ENCODE measurements at regions not wholly inside any gene's neighbourhood (a gene's known extent, or its start where the extent isn't known, plus 50 kb on each side); places are given as distances from the start of the nearest gene placed in this dataset.

- DNase-seq, result no peak
These were observed 180.6 kb downstream of the FOXA2 start for GRCh38 chr20:22403632-22404361.

- no peak for DNase-seq
These were observed 181.2 kb downstream of the FOXA2 start for GRCh38 chr20:22403022-22403631.

- no peak for DNase-seq
These were observed 181.8 kb downstream of the FOXA2 start for GRCh38 chr20:22402550-22402949.

- no peak for DNase-seq
These were observed 183.9 kb downstream of the FOXA2 start for GRCh38 chr20:22400440-22400839.

- no peak for DNase-seq
These were observed 189.8 kb downstream of the FOXA2 start for GRCh38 chr20:22394583-22394982.

GRCh38 chr20:22390543-22390903 lies 193.8 kb downstream of the FOXA2 start:
- no peak for DNase-seq

- DNase-seq, result no peak
These were observed 194.4 kb downstream of the FOXA2 start for GRCh38 chr20:22389836-22390542.

GRCh38 chr20:22387452-22387851 lies 196.9 kb downstream of the FOXA2 start:
- DNase-seq, result no peak

GRCh38 chr20:22386306-22386623 lies 198.1 kb downstream of the FOXA2 start:
- no peak for DNase-seq

- no peak for DNase-seq
These were observed 198.6 kb downstream of the FOXA2 start for GRCh38 chr20:22385602-22386305.

- DNase-seq, result no peak
These were observed 199.4 kb downstream of the FOXA2 start for GRCh38 chr20:22384978-22385377.

GRCh38 chr20:22383156-22383555 lies 201.2 kb downstream of the FOXA2 start:
- no peak for DNase-seq

GRCh38 chr20:22382742-22383141 lies 201.6 kb downstream of the FOXA2 start:
- peak; percentile 22 to 43 for DNase-seq

GRCh38 chr20:22381812-22382416 lies 202.5 kb downstream of the FOXA2 start:
- no peak for DNase-seq

- DNase-seq, result no peak
These were observed 204.9 kb downstream of the FOXA2 start for GRCh38 chr20:22379472-22379871.

- no peak for DNase-seq
These were observed 209.4 kb downstream of the FOXA2 start for GRCh38 chr20:22374678-22375590.

GRCh38 chr20:22374066-22374465 lies 210.3 kb downstream of the FOXA2 start:
- DNase-seq, result no peak

GRCh38 chr20:22373164-22373895 lies 211.0 kb downstream of the FOXA2 start:
- DNase-seq, result no peak

GRCh38 chr20:22371843-22372242 lies 212.5 kb downstream of the FOXA2 start:
- DNase-seq, result peak; percentile 23 to 44

GRCh38 chr20:22370137-22370536 lies 214.2 kb downstream of the FOXA2 start:
- no peak for DNase-seq

GRCh38 chr20:22369100-22369499 lies 215.3 kb downstream of the FOXA2 start:
- DNase-seq, result no peak

Data from inflammatory macrophage (primary cell).